Activated T-cell treated with anti-CD3 and anti-CD28 coated beads for 1 hour (primary cell): ENCODE measurements at regions not wholly inside any gene's neighbourhood (a gene's known extent, or its start where the extent isn't known, plus 50 kb on each side); places are given as distances from the start of the nearest gene placed in this dataset.

Source experiments
- DNase-seq: peaks from one replicate; pipeline ENCODE4 v3.0.0-alpha.2; 2020; ENCODE audit warnings: low read depth

DNA sequence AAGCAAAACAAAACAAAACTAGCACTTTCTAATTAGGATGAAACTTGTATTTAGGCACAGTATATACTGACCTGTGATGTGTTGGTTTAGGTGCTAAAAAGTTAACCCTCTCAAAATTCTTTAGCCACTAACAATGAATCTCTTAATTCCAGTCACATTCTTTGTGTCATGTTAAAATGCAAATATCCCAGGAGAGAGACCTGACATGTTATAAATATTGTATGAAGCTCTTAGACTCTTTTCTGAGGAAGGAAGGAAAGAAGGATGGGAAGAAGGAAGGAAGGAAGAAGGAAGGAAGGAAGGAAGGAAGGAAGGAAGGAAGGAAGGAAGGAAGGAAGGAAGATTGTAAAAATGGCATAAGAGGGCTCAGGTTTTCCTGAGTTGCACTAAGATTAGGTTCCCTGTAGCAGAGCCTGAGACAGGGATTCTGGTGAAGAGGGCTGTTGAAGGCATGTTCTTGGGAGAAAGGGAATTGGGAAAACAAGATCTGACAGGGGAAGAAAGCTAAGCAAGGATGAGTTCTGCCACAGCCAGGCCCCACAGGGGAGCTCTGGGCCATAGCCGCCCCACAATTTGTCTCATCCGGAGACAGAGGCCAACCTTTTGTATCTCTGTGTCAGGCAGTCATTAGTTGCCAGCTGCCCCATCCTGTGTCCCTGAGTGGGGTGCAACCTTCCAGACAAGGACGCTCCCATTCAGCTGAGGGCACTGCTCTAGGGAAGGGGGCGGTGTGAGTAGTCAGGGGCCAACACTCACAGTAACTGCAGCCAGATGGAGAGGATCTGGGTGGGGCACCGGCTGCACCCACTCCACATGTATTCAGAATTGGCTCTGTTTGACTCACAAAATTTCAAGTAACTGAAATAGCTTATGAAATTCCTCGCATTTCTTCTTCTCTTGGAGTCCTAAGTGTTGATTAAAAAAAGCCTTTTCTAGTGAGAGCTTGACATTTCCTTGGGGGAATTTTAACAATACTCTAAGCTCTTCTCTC is 189.3 kb upstream of the ARG1 start:
- no peak for DNase-seq

DNA sequence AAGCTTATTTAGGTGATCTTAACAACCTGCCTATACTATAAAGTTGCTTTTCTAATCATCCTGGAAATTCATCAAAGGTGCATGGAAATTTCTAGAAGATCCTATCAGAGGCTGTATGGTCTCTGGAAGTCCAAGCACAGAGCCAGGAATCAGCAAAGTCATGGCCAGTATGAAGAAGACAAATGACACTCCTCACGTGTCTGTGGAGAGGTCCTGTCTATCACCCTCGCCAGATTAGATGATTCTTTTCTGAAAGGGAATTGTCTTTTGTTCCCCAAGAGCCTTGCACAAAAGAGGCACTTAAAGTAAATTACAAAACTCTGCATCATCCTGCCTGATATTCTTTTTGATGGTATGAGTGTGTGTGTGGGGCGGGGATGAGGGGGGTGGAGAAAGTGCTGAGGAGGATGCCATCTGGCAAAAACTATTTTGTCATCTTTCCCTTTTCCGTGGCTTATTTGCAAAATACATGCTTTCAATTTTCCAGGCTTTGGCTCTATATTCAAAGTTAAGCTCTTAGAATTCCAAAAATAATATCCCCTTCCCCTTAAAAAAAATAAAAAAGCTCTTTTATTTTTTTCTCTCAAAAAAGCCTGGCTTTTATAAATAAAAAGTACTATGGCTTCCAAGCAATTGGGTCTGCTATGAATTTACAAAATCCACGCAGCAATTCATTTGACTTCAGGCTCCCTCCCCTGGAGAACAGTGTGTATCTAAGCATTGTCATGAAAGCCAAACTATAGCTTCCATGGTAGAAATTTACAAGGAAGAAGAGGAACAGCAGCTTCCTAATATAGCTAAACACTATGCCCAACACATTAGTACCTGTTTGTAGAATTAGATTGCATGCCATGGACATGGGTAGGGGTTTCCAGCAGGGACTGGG is 185.2 kb upstream of the ARG1 start:
- DNase-seq, result no peak

DNA sequence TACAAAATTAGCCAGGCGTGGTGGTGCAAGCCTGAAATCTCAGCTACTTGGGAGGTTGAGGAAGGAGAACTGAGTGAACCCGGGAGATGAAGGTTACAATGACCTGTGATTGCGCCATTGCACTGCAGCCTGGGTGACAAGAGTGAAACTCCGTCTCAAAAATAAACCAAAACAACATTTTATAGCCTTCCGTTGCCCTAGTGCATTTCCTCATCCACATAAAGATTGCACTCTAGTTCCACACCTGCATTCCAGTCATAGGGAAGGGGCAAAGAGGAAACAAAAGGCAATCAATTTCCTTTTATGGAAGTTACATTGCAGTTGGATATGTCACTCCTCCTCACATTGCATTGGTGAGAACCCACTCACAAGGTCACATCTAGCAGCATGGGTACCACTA is 182.7 kb upstream of the ARG1 start:
- no peak for DNase-seq

DNA sequence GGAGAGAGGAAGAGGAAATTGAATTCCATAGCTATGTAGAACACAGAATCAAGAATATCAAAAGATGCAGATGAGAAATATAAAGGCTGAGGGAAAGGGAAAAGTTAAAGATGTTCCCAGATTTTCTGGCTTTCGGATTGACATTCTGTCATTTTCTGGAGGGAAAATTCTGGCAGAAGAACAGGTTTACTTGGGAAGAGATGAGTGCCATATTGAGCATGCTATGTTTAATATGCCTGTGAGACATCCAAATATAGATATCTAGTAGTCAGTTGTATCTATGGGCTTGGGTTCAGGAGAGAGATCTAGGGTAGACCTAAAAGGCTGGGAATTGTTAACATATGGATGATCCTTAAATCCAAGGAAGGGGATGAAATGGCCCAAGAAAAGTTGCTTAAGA is 181.9 kb upstream of the ARG1 start:
- DNase-seq, result no peak

DNA sequence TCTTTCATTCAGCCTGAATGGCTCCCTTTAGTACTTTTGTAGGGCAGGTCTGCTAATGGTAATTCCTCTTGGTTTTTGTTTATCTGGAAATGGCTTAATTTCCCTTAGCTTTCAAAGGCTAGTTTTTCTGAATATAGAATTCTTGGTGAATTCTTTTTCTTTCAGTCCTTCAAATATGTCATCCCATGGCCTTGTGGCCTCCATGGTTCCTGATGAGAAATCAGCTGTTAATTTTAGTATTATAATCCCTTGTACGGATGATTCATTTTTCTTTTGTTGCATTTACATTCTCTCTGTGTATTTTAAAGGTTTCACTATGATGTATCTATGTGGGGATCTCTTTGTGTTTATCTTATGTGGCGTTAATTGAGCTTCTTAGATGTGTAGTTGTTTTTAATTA is 179.6 kb upstream of the ARG1 start:
- no peak for DNase-seq

DNA sequence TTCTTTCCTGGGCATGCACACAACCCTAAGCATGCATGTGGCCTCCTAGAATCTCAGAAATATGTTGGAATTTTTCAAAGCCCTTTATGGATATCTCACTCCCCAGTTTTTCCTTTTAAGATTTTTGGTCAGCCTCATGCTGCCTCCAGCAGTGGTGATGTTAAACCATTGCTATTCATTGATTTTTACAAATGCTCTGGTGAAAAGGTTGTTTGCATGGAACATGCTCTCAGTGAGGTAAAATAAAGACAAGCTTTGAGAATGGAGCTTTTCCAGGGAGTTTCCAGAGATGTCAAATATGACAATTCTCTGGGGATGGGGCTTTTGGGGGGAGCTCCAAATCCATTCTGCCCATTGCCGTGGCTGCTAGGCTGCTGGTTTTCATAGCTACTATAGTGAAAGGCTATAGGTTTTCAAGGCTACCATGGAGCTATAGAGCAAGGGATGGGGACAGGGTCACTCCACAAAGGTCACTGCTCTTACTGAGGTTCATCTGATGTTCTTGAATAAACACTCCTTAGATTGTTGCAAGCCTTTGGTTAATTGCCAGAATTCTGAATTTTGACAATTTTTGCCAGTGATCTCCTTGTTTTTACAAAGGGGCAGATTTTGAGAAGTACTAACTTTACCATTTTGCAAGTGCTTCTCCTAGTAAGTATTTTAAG is 178.1 kb upstream of the ARG1 start:
- no peak for DNase-seq

DNA sequence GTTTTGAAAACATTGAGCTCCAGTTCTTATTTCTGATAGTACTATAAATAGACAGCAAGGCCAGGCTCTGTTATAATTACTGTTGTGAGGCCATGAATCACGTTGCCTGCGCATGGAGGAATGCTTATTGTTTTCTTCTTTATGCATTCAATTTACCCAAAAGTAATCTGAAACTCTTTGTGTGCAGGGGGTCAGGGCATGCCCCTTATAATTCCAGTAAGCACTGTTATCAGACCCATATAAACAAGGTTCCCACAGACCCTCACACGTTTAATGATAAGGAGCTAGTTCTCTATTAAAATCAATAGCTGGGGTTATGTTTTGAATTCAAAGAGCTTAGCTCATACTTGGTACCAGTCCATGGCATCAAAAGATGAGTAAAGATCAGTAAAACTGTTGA is 174.8 kb upstream of the ARG1 start:
- DNase-seq, result no peak

DNA sequence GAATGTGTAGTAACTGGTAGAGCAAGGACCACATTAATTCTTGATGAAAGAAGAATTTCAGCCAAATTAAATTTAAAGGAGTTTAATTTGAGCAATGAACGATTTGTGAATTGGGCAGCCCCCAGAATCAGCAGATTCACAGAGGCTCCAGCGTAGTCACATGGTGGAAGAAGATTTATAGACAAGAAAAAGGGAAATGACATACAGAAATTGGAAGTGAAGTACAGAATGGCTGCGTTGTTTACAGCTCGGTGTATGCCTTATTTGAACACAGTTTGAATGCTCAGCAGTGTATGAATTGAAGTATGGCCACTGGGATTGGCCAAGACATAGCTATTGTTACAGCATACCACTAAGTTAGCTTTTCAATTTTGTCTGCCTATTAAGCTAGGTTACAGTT is 173.6 kb upstream of the ARG1 start:
- DNase-seq, result no peak

DNA sequence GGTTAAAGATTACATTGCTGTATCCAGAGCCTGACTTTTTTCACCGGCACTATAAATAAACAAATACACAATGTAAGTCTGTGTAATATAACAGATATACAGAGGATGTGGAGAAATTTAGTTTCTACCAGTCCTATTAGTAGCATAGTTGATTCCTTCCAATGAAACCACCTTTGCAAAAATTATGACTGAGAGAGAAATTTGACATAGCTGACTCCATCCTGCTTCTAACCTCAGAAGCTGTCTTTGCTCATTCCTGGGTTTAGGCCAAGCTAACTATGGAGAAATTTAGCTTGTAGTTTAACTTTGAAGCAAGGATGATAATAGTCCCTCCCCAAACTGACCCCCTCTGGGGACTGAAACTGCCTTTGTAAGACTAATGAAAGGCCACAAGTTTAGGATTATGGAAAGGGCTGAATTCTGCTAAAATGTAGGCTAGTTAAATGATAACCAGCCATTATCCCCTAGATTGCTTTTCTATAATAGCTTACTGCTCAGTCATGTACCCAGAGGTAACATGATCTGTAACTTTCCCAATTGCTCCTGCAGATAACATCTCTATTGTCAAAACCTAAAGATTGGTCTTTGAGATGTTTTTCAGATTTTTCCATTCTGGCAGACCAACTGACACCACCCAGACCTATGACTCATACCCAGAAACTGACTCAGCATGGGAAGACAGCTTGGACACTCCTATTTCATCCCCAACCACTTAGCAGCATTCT is 172.8 kb upstream of the ARG1 start:
- DNase-seq, result no peak

DNA sequence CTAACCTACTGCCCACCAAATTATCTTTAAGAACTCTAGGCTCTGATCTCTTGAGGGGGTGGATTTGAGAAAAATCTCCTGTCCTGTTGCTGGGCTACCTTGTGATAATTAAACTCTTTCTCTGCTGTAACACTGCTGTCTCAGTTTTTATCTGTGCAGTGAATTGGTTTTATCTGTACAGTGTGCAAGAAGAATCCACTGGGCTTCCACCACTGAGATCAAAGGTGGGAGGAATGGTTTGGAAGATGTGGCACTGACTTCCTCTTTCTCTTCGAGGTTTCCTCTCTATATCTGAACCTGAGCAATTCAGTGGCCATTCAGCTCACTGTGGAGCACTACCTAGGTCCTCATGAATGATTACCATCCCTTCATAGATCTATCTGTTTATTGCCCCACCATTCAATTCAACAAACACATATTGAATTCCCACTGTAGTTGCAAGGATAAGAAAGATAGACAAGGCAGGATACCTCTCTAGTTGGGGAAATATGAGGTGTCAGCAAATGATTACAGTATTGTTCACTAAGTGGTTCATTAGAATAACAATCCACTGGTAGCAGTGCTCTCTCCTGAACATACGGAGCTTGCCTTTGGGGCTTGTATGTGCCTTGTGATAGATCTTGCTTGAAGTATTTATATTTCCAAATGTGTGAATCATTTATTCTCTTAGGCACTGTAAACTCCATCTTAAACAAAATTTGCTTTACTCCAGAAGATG is 172.1 kb upstream of the ARG1 start:
- DNase-seq, result no peak

DNA sequence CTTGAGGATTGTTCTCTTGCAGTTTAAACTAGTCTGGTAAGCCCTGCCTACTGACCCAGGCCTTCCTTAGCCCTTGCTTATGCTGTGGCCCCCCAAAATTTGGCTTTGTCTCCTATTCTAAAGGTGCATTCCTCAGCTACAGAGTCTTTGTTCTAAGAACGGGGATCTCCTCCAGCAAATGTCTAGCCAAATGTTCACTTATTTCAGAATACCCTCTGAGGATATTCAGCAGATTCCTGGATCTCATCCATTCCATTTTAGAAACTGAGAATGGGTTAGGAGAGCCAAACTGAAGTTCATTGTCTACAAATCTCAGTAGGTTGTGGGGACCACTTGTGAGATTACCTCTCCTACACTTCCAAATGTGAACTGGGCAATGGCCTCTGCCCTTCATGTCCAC is 164.2 kb upstream of the ARG1 start:
- DNase-seq, result no peak

DNA sequence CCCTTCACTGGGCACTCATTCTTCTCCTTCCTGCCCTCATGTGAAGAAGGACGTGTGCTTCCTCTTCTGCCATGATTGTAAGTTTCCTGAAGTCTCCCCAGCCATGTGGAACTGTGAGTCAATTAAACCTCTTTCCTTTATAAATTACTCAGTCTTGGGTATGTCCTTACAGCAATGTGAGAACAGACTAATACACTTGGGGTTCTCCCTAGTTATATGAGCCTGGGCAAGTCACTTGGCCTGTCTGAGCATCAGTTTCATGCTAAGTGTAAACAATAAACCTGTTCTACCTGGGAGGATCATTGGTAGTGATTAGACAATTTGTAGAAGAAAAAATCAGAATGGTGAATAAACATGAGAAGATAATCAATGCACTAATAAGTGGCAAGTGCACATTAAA is 162.2 kb upstream of the ARG1 start:
- DNase-seq, result no peak

DNA sequence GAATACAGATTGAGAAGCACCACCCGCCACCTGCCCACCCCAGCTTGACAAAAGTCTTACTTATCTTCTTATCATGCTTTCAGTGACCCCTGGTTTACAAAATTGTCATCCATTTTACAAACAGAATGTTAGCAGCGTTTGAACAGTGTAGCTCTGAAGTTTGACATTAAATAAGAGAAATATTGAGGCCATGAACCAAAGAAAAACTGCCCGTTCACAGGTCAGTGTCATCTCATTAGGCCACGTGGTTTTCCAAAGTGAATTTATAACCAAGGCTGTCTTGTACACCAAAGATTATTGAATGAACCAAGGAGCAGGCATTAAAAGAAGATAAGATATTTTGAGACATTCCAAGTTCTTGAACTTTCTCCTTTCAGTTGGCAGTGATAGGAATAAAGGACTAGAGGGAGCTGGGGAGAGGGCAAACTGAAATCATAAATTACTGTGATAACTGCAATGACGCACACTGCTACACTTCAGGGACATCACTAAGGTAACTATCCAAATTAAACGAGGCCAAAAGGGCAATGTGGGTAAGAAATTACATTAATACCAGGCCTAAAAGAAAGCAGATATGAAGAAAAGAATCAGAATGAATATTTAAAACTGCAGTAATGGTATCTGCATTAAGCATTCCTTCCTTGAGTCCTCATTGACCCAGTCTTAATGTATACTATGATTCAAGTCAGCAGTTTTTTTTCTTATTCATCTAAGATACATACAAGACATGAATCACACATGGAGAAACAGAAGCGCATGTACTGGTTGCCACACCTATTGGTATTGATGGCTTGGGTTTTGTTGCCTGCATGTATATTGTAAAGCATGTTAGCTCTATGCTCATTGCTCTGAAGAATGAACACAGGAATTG is 159.8 kb upstream of the ARG1 start:
- no peak for DNase-seq

DNA sequence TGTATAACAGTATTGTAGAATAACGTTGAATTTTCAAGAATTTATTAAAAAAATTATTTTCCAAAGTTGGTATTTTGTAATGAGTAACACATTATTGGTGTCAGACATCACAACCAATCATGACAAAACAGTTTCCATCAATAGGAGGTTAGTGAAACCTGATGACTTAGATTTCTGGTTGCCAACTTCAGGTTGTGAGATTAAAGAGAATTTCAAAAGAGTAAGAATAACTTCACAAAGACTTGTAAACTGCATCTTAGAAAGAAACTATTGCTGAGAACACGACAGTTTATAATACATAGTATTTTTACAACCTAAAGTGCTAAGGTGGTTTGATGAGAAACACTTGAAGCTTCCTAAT is 159.2 kb upstream of the ARG1 start:
- no peak for DNase-seq

DNA sequence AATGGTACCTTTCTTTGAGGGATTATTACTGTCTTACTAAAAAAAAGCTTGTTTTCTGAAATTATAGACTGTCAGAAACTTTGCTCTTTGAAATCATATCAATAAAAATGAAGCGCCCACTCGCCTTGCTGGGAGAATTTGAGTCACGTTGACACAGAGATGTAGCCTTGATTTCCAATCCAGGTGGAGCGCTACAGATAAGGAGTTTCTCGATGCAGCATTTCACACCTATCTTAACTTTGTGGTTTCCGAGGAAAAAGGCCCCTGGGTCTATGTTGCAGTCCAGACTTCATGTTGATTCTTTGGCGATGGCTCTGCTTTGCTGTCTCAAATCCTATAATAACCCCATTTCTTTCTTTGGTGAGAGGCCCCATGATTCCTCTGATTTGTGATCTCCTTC is 158.1 kb upstream of the ARG1 start:
- no peak for DNase-seq

DNA sequence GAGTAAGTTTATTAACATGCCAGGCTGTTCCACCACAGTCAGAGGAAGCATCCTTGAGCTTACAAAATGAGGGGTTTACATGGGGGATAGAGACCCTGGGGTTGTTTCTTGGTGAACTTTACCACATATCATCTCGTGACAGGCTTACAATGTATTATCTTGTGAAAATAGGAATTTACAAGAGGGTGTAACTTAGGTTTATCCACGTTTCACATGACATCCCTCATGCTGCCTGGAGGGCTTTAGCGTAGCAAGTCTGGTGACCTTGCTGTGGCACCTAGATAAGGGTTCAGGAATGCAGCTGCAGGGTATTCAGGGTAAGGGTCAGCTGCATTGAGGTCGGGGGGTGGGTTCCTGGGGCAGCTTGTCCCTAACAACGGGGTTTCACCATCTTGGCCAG is 154.6 kb upstream of the ARG1 start:
- no peak for DNase-seq

DNA sequence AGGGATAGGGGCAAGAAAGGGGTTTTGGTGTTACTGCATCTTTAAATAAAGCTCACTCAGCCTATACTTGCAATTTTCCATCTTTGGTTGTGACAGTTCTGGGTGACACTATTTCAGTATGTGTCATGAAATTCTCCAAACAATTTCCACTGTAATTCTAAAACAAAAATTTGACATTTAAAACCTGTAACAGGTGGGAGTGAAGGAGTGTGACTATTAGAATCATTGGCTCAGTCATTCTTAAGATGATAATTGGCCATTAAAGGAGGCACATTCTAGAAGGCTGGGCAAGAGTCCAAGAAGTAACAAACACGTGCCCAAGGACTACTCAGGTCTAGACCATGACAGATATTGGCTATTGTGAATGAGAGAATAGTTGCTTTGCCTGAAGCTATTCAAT is 153.3 kb upstream of the ARG1 start:
- DNase-seq, result no peak

DNA sequence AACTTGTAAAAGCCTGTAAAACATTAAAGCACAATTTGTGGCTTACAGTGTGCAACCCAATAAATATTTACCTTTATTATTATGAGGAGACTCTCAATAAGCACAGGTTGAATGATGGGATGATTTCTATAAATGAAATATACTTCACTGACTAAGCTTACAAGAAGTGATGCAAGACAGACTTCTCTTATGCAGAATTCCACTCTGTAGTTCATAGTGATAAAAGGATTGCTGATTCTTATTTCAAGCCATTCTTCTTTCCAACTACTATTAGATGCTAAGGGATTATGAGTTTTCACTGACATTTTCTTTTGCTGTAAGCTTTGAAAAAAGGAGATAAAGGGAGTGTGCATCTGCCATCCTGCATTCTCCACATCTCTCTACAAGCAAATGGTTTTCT is 149.0 kb upstream of the ARG1 start:
- no peak for DNase-seq

DNA sequence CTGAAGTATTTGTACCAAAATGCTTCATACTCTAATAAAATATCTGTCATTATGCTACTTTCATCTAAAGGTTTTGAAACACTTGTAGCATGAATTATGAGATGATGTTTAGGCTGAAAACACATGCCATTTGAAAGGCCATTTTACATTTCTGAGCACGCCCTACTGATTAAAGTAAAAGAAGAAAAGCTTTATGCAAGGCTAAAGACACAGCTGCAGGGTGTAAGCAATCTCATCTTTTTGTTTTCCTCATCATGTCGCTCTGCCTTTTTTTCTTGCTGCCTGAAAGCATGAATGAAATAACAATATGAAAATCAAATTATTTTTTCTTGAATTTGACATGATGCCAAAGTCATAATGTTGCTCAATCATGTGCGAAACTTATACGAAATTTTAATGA is 148.6 kb upstream of the ARG1 start:
- no peak for DNase-seq

DNA sequence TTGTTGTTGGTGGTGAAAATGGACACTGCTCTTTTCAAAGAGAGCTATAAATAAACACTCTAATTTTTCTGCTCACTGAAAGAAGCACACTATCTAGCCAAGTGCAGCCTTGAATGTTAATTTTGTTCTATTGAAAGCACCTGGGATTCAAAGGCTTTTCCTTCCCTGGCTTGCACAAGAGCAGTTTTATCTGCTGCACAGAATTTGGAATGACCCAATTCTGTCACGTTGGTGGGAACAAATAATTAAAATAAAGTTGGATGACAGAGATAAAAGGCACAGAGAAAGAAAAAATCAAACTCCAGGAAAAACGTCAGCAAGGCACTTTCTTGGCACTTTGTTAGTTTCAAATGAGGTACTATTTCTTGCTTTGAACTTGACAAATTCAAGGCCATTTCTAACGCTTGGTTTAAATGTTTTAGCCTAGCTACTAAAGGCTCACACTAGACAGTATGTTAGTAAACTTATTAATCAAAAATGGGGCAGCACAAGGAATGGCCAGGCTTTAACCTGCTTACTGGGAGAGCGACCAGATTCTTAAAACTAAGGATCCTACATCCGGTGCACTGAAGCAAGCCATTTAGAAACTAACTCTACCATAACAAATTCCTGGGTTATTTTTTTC is 145.5 kb upstream of the ARG1 start:
- no peak for DNase-seq
